NCI-H2029 (cell line): ENCODE measurements at regions not wholly inside any gene's neighbourhood (a gene's known extent, or its start where the extent isn't known, plus 50 kb on each side); places are given as distances from the start of the nearest gene placed in this dataset.

ENCODE experiments used
- DNase-seq: peaks from one replicate; lab custom pipeline; 2025; lab: John Stamatoyannopoulos, UW

- no peak for DNase-seq
These were observed 426.5 kb downstream of the SLC4A3 start for GRCh38 chr2:220053919-220054318.

GRCh38 chr2:220057391-220057790 lies 430.0 kb downstream of the SLC4A3 start:
- DNase-seq = peak; percentile 12

GRCh38 chr2:220057916-220058315 lies 430.5 kb downstream of the SLC4A3 start:
- DNase-seq = no peak

DNA sequence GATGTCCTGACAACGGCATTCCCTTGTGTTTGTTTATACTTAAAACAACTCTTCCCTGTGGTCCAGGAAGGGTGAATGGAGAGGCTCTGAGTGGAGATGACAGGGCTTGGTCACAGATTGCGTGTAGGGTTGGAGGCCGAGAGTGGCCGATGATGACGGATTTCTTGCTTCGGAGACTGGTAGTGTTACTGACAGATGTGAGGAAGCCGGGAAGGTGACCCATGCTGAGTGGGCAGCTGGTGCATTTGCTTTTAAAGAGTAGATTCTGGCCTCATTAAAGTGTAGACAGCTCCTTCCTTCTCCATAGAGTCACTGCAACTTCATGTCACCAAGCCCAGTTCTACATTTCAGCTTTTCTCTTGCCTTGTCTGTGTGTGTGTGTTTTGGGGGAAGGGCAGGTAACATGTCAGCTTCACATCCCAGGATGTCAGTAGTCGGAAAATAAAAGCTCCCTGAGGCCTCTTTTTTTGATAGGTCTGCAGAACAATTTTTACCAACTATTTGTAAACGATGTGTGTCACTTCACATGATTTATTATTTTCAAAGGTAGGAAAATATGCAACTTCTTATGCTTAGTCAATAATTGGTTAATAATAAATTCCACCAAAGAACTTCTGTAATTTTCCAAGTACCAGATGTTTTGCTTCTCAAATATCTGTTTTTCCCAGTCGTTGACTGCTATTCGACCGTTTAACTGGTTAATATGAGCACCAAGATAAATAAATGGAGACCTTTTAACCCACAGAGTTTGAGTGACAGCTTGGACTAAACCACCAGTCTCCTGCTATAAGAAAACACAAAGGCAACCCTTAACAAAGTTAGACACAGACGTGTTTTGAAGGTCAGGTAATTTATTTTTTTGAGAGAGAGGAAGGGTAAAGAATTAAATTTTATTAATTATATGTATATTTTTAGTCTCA lies 436.9 kb downstream of the SLC4A3 start:
- no peak for DNase-seq

GRCh38 chr2:220065581-220065980 lies 438.2 kb downstream of the SLC4A3 start:
- no peak for DNase-seq

- no peak for DNase-seq
These were observed 441.4 kb downstream of the SLC4A3 start for GRCh38 chr2:220068846-220069245.

- no peak for DNase-seq
These were observed 442.9 kb downstream of the SLC4A3 start for GRCh38 chr2:220070349-220070748.

DNA sequence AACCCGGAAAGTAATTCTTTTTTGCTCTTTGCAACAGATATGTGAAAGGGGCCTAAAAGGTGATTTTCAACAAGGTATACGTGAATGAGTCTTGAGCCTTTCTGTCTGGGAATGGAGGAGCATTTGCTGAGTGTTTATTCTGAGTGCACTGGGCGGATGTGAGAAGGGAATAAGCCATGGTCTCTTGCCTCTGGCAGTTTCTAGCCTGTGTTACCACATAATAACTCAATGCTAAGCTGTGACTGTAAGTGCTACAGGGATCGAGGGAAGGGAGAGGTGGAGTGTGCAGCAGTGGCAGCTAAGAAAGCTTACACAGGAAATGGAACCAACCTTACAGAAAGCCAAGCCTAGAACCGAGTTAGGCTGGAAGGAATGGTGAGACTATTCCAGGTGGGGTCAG lies 444.3 kb downstream of the SLC4A3 start:
- DNase-seq = no peak

GRCh38 chr2:220072669-220073220 lies 445.3 kb downstream of the SLC4A3 start:
- DNase-seq = no peak

GRCh38 chr2:220075835-220076234 lies 448.4 kb downstream of the SLC4A3 start:
- no peak for DNase-seq

- DNase-seq = no peak
These were observed 449.3 kb downstream of the SLC4A3 start for GRCh38 chr2:220076734-220077133.

- DNase-seq = no peak
These were observed 450.1 kb downstream of the SLC4A3 start for GRCh38 chr2:220077488-220077887.

DNA sequence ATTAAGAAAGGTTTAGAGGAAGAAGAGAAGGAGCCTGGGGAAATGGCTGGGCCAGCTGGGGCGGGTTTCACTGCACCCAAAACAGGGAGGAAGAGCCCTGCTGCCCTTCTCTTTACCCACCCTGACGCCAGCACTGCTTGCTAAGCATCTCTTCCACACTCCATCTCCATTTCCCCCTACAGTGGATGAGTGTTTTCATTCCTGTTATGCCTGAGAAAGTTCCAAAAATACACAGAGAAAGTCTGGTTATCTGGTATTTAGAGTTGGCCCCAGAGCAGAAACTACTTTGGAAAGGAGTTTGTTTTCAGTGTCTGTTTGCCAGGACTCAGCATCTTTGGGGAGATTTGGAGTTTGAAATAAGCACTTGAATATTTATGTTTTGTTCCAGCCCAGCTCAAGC lies 451.0 kb downstream of the SLC4A3 start:
- DNase-seq = no peak

DNA sequence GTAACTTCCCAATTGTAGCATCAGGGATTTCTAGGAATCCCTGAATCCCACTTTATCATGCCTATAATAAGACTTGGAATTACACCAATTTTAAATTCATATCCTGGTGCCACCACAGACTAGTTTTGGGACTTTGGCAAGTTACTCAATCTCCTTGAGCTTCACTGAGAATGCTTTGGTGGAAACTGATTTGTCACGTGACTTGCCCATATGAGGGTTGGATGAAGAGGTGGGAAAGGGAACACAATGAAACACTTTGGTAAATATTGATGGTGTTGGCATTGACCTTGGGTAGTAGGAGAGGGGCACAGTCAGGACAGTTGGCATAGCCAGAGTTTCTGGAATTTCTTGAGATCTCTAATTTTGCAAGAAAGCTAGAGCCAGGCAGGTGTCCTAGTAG lies 452.2 kb downstream of the SLC4A3 start:
- no peak for DNase-seq

DNA sequence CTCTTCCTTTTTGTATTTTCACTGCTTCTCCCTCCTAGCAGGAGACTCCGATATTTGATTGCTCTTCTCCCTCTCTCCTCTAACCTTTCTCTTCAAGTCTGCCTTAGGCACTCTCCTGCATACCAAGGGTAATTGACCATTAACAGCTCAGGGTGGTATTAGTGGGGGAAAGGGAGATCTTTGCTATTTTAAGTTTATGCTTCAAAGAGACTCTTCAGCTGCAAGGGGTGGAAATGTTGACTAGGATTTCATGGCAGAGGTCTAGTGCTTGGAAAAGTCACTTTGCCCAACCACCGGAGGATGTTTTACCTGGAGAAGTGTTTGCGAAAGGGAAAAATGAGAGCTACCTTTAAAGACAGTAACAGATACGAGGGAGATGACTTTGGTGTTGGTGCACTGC lies 453.7 kb downstream of the SLC4A3 start:
- no peak for DNase-seq

DNA sequence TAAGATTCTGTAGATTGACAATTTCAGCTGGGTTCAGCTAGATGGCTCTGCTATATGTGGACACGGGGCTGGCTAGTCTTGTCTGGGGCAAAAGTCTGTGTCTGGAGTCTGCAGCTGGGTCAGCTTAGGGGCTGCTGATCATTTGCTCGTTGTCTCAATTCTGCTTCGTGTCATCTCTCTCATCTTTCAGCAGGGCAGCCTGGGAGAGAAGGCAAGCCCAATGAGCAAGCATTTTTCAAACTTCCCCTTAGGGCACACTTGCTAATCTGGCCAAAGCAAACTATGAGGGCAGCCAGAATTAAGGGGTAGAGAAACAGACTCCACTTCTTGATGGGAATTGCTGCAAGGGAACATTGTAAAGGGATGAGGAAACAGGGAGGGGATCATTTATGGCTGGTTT lies 462.6 kb downstream of the SLC4A3 start:
- DNase-seq = no peak

DNA sequence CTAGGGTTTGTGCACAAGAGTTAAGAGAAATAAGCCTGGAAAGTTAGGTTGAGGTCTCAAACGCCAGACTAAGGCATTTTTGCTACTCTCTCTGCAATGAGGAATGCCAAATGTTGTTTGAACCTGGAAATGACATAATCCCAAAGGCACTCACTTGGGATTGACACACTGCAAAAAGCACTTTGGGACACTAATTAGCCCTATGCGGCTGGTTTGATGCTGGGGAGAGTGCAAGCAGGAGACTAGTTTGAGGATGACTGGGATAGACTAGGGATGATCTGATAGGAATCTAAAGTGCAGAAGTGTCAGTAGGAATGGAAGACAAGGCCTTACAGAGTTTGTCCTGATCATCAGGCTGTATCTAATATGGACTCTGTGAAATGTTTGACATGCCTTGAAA lies 469.0 kb downstream of the SLC4A3 start:
- DNase-seq = no peak

- no peak for DNase-seq
These were observed 474.6 kb downstream of the SLC4A3 start for GRCh38 chr2:220101980-220102379.

GRCh38 chr2:220103596-220103995 lies 476.2 kb downstream of the SLC4A3 start:
- DNase-seq = no peak

DNA sequence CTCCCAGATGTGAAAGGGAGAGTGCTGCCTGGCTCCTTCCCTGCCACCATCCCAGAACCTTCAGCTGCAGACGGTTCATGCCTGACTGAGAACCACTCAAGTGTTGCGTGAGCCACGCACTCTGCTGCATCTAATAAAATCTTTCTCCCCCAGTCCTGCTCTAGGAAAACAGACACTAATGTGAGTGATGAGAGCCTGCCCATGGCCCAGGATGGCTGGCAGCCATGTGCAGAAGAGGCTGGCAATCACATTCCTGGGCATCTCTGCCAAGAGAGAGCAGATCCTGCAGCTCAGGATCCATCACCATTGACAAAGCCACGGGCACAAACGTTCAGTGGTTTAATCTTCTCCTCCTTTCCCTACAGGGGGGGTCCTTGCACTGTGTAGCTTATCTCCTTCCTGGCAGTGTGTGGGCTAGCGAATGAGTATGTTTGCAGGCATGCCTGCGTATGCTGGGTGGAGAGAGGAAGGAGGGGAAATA lies 477.5 kb downstream of the SLC4A3 start:
- DNase-seq = no peak

DNA sequence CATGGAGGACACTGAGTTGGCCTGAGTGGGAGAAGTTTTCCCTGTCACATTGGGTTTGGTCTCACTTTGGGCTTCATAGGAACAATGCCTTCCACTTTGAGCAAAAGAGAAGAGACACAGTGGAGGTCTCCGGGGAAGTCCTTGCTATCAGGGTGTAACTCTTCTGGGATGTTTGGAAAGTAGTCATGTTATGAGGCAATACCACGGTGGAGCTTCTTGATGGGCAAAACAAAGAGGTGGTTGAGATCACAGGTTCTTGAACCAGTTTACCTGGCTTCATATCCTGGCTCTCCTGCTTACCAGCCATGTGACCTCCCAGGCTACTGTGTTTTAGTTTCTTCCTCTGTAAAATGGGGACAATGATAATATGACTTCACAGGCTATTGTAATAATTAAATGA lies 478.6 kb downstream of the SLC4A3 start:
- DNase-seq = no peak

- DNase-seq = no peak
These were observed 480.0 kb downstream of the SLC4A3 start for GRCh38 chr2:220107380-220107791.

GRCh38 chr2:220114443-220114842 lies 487.0 kb downstream of the SLC4A3 start:
- no peak for DNase-seq

GRCh38 chr2:220117025-220117424 lies 489.6 kb downstream of the SLC4A3 start:
- DNase-seq = no peak
